Thyroid gland (tissue), 4 donors: ENCODE measurements at regions not wholly inside any gene's neighbourhood (a gene's known extent, or its start where the extent isn't known, plus 50 kb on each side); places are given as distances from the start of the nearest gene placed in this dataset.
"Not testable (repeated sequence)": the region's sequence is repeated elsewhere in the genome, so short reads cannot be mapped to it uniquely, and the experiment has no call there.

ENCODE experiments used
- DNase-seq, 2 donors: peaks; one replicate each; pipeline ENCODE4 v3.0.0-alpha.2; 2019
- H3K27ac ChIP-seq, 3 donors: fragments of 200-600 bp; sonication (generic); 1 replicate in 2 of 3; 2 replicates in 1 of 3; pipeline ENCODE4 v1.5.1; 2016 to 2019; ENCODE audit warnings: mild to moderate bottlenecking in 1 of 3, moderate library complexity in 1 of 3
- H3K27me3 ChIP-seq: fragments of 200-600 bp; sonication (generic); one replicate; pipeline ENCODE4 v1.5.1; 2019
- H3K36me3 ChIP-seq, 2 donors: fragments of 200-600 bp; sonication (generic); one replicate each; pipeline ENCODE4 v1.5.1; 2016 to 2019
- H3K4me1 ChIP-seq, 2 donors: fragments of 200-600 bp; sonication (generic); one replicate each; pipeline ENCODE4 v1.5.1; 2017 to 2019
- H3K4me3 ChIP-seq, 3 donors: fragments of 200-600 bp; sonication (generic); replicated peaks in 1 of 3; 1 replicate in 2 of 3; 2 replicates in 1 of 3; pipeline ENCODE4 v1.5.1; 2016; ENCODE audit warnings: mild to moderate bottlenecking in 1 of 3
- H3K9me3 ChIP-seq: fragments of 200-600 bp; sonication (generic); one replicate; pipeline ENCODE4 v1.5.1; 2017
- CTCF ChIP-seq, 6 experiments: fragments of 200-600 bp in 3 of 6; fragments of 450-650 bp in 3 of 6; sonication (generic) in 3 of 6; IDR thresholded peaks; one replicate each; pipeline ENCODE4 v1.5.1; 2016 to 2019; ENCODE audit warnings: antibody characterized with exemption in 6 of 6, mild to moderate bottlenecking in 2 of 6, inconsistent platforms in 1 of 6, moderate library complexity in 1 of 6
- POLR2A ChIP-seq, 2 donors: fragments of 450-650 bp; IDR thresholded peaks; one replicate each; pipeline ENCODE4 v1.6.1; 2017; ENCODE audit warnings: antibody characterized with exemption in 2 of 2, mild to moderate bottlenecking in 2 of 2, moderate library complexity in 1 of 2
- WGBS, 2 donors: methylation state at CpG; one replicate each; pipeline ENCODE4 v1.1.5; 2017; 5-methylcytosine and 5-hydroxymethylcytosine counted together
- intact Hi-C: fragments of 100-400 bp; cut with DNase I; formaldehyde crosslinking; loops from one replicate; pipeline ENCODE4 v1.15.1; 2023

GRCh38 chr12:86387591-86388145, 131.5 kb upstream of the MGAT4C start:
- H3K27me3 ChIP-seq = no peaks in the 10 kb centered on the region
- H3K4me3 ChIP-seq = no peak overlapping the region
- WGBS, 2 donors = 91 to 97% methylated on average over 1 of the region's 1 CpG
- no peaks in the 10 kb centered on the region for H3K9me3 ChIP-seq
- TF ChIP-seq CTCF (IDR thresholded peaks at IDR 0.05) (no peak), POLR2A (IDR thresholded peaks at IDR 0.05) (no peak)
- no peak for DNase-seq
- H3K36me3 ChIP-seq = no peaks in the 10 kb centered on the region
- intact Hi-C loops = no loop called here
- H3K4me1 ChIP-seq = no peaks in the 10 kb centered on the region
- no peak overlapping the region for H3K27ac ChIP-seq

GRCh38 chr12:86383759-86384158, 127.6 kb upstream of the MGAT4C start:
- DNase-seq, H3K27me3 ChIP-seq, intact Hi-C loops, H3K9me3 ChIP-seq, H3K4me1 ChIP-seq, H3K36me3 ChIP-seq, H3K4me3 ChIP-seq, H3K27ac ChIP-seq: not testable (repeated sequence)
- 67 to 73% methylated on average over 3 of the region's 3 CpGs for WGBS, 2 donors

GRCh38 chr12:86379337-86379736, 123.1 kb upstream of the MGAT4C start:
- no peak for TF ChIP-seq POLR2A (IDR thresholded peaks at IDR 0.05)
- TF ChIP-seq CTCF (IDR thresholded peaks at IDR 0.05) = no peak
- H3K36me3 ChIP-seq = no peaks in the 10 kb centered on the region
- H3K27me3 ChIP-seq = no peaks in the 10 kb centered on the region
- no peaks in the 10 kb centered on the region for H3K9me3 ChIP-seq
- no peaks in the 10 kb centered on the region for H3K4me1 ChIP-seq
- no peak for DNase-seq
- no peak overlapping the region for H3K27ac ChIP-seq
- intact Hi-C loops = no loop called here
- H3K4me3 ChIP-seq = no peak overlapping the region
- 76 to 83% methylated on average over 1 of the region's 1 CpG for WGBS, 2 donors

- TF ChIP-seq CTCF (IDR thresholded peaks at IDR 0.05) (no peak), POLR2A (IDR thresholded peaks at IDR 0.05) (no peak)
- DNase-seq = no peak
- Histone ChIP-seq H3K9me3 (no peaks in the 10 kb centered on the region), H3K36me3 (no peaks in the 10 kb centered on the region), H3K27me3 (no peaks in the 10 kb centered on the region), H3K4me1 (no peaks in the 10 kb centered on the region), H3K4me3 (no peak overlapping the region), H3K27ac (no peak overlapping the region)
- intact Hi-C loops = no loop called here
- WGBS, 2 donors = 61 to 65% methylated on average over 2 of the region's 2 CpGs
These were observed 119.9 kb upstream of the MGAT4C start for GRCh38 chr12:86376052-86376451.

GRCh38 chr12:86373813-86374212, 117.6 kb upstream of the MGAT4C start:
- 85 to 94% methylated on average over 1 of the region's 1 CpG for WGBS, 2 donors
- no peak overlapping the region for H3K27ac ChIP-seq
- intact Hi-C loops = no loop called here
- H3K36me3 ChIP-seq = no peaks in the 10 kb centered on the region
- no peaks in the 10 kb centered on the region for H3K9me3 ChIP-seq
- no peak for DNase-seq
- no peaks in the 10 kb centered on the region for H3K4me1 ChIP-seq
- H3K4me3 ChIP-seq = no peak overlapping the region
- no peaks in the 10 kb centered on the region for H3K27me3 ChIP-seq
- TF ChIP-seq CTCF (IDR thresholded peaks at IDR 0.05) (no peak), POLR2A (IDR thresholded peaks at IDR 0.05) (no peak)

GRCh38 chr12:86367137-86367536, 110.9 kb upstream of the MGAT4C start:
- Histone ChIP-seq H3K36me3 (no peaks in the 10 kb centered on the region), H3K27me3 (no peaks in the 10 kb centered on the region), H3K9me3 (no peaks in the 10 kb centered on the region), H3K4me3 (no peak overlapping the region), H3K4me1 (no peaks in the 10 kb centered on the region), H3K27ac (no peak overlapping the region)
- TF ChIP-seq CTCF (IDR thresholded peaks at IDR 0.05) (no peak), POLR2A (IDR thresholded peaks at IDR 0.05) (no peak)
- DNase-seq = no peak
- 81 to 89% methylated on average over 2 of the region's 2 CpGs for WGBS, 2 donors
- intact Hi-C loops = no loop called here
